ENCODE measurements at regions not wholly inside any gene's neighbourhood (a gene's known extent, or its start where the extent isn't known, plus 50 kb on each side); places are given as distances from the start of the nearest gene placed in this dataset.
A peak's percentile ranks its signal among the peaks of the same experiment; 100 is the strongest.

DNA sequence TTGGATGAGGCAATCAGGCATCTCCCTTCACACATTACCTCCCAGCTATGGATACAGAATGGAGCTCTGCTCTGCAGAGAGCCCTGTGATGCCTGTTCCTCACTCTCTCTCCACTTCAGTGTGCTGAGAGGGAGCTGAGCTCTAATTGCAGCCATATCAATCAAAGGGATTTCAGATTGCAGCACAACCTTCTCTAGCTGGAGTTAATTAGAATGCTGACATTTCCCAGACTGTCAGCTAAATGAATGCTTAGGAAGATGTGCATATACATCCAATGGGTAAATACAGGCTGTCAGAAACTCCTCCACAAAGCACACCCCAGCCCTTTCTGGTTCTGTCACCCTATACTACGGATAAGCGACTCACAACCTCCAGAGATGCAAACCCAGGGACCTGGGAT, 402.6 kb downstream of the EIPR1 start:
- H3K27ac ChIP-seq (ENCODE audit: low read depth, low read length) = no peak overlapping the region
- DNase-seq = no peak
- Mint-ChIP-seq H3K4me3 (no peak overlapping the region), H3K27ac (no peak overlapping the region), H3K27me3 (ENCODE audit: insufficient read depth) (no peaks in the 10 kb centered on the region), H3K9me3 (no peaks in the 10 kb centered on the region), H3K36me3 (ENCODE audit: low read depth) (no peaks in the 10 kb centered on the region), H3K4me1 (no peaks in the 10 kb centered on the region)
- H3K36me3 ChIP-seq (ENCODE audit: control insufficient read depth, insufficient read depth, low read length) = no peaks in the 10 kb centered on the region
- H3K9ac ChIP-seq (ENCODE audit: extremely low read depth, low read length, poor library complexity, severe bottlenecking) = no peak overlapping the region
- no peaks in the 10 kb centered on the region for H3K27me3 ChIP-seq (ENCODE audit: control insufficient read depth, insufficient read depth, low read length, poor library complexity, severe bottlenecking)
- H3K9me3 ChIP-seq (ENCODE audit: control insufficient read depth, low read length) = no peaks in the 10 kb centered on the region
- H3K4me3 ChIP-seq (ENCODE audit: low read length) = no peak overlapping the region
- WGBS, 2 experiments (ENCODE audit: insufficient coverage in 1 of 2, insufficient read length in 1 of 2) = 45% methylated on average over 2 of the region's 2 CpGs; no CpG with 5 or more reads in 1 of the 2 experiments
- TF ChIP-seq, protein P1, sequence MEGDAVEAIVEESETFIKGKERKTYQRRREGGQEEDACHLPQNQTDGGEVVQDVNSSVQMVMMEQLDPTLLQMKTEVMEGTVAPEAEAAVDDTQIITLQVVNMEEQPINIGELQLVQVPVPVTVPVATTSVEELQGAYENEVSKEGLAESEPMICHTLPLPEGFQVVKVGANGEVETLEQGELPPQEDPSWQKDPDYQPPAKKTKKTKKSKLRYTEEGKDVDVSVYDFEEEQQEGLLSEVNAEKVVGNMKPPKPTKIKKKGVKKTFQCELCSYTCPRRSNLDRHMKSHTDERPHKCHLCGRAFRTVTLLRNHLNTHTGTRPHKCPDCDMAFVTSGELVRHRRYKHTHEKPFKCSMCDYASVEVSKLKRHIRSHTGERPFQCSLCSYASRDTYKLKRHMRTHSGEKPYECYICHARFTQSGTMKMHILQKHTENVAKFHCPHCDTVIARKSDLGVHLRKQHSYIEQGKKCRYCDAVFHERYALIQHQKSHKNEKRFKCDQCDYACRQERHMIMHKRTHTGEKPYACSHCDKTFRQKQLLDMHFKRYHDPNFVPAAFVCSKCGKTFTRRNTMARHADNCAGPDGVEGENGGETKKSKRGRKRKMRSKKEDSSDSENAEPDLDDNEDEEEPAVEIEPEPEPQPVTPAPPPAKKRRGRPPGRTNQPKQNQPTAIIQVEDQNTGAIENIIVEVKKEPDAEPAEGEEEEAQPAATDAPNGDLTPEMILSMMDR (conservative IDR thresholded peaks at IDR 0.05) = no peak
- no peaks in the 10 kb centered on the region for H3K4me1 ChIP-seq (ENCODE audit: control insufficient read depth, insufficient read depth, low read length)

DNA sequence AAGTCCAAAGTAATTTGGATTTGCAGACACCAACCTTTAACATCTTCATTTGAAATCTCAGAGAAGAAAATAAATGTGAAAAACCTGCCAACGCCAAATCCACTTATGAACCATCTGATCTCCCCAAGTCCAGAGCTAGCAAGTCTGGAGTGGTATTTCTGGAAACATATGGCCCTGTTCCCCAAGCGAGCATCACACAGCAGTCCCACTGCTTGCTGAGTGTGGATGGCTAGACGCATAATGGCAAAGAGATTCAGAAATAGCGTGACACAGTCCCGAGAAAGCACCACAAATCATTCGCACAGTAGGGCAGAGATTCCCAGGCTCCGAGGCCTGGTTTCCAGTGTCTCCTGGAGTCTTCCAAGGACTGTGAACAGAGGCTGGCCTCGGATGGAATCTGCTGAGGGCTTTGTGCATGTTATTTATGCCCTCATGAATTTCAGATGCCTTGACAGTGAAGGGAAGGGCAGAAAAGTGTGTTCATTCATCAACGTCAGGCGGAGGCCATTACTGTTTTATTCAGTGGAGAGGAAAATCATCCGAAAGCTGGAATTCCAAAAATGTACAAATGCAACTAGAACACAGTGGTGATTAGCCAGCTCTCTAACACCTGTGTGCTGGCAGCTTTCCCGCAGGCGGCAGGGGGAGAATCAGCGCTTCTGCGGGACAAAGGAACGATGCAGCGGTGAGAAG, 417.0 kb downstream of the EIPR1 start:
- H3K27me3 ChIP-seq (ENCODE audit: control insufficient read depth, insufficient read depth, low read length, poor library complexity, severe bottlenecking) = no peaks in the 10 kb centered on the region
- Mint-ChIP-seq H3K27ac (no peak overlapping the region), H3K9me3 (no peaks in the 10 kb centered on the region), H3K4me3 (no peak overlapping the region), H3K27me3 (ENCODE audit: insufficient read depth) (no peaks in the 10 kb centered on the region), H3K4me1 (no peaks in the 10 kb centered on the region), H3K36me3 (ENCODE audit: low read depth) (no peaks in the 10 kb centered on the region)
- H3K9ac ChIP-seq (ENCODE audit: extremely low read depth, low read length, poor library complexity, severe bottlenecking) = no peak overlapping the region
- TF ChIP-seq, protein P1 (conservative IDR thresholded peaks at IDR 0.05) = no peak
- no peaks in the 10 kb centered on the region for H3K4me1 ChIP-seq (ENCODE audit: control insufficient read depth, insufficient read depth, low read length)
- H3K27ac ChIP-seq (ENCODE audit: low read depth, low read length) = peak overlapping the region; percentile 78
- H3K4me3 ChIP-seq (ENCODE audit: low read length) = no peak overlapping the region
- H3K36me3 ChIP-seq (ENCODE audit: control insufficient read depth, insufficient read depth, low read length) = no peaks in the 10 kb centered on the region
- DNase-seq = no peak
- 79 to 91% methylated on average over 13 to 17 of the region's 17 CpGs for WGBS, 2 experiments (ENCODE audit: insufficient coverage in 1 of 2, insufficient read length in 1 of 2)
- no peaks in the 10 kb centered on the region for H3K9me3 ChIP-seq (ENCODE audit: control insufficient read depth, low read length)

DNA sequence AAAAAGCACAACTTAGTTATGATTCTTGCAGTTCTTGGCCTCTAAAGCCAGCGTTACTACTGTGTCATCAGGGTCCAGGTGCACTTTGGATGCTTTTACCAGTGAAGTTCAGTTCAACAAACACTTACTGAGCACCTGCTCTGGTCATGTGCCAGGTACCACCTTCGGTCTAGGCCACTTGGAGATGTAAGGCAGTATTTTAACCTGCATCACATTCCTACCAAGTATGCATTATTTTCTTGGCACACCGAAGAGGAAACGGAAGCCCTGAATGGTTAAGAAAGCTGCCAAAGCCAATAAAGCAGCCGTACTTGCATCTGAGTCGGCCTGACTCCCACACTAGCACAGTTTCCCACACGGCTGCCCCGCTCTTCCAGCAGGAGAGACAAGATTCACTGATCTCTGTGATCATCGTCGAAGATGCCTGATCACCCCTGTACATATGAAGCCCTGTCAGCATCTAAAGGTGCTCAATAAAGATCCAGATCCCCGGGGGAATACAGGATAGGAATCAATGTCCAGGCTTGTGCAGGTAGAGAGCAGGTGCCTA, 427.1 kb downstream of the EIPR1 start:
- no peak for DNase-seq
- WGBS, 2 experiments (ENCODE audit: insufficient coverage in 1 of 2, insufficient read length in 1 of 2) = 86 to 96% methylated on average over 10 to 11 of the region's 11 CpGs
- Mint-ChIP-seq H3K27ac (no peak overlapping the region), H3K4me3 (no peak overlapping the region), H3K4me1 (no peaks in the 10 kb centered on the region), H3K36me3 (ENCODE audit: low read depth) (no peaks in the 10 kb centered on the region), H3K27me3 (ENCODE audit: insufficient read depth) (no peaks in the 10 kb centered on the region), H3K9me3 (peaks cover 3% of the 10 kb centered on the region)
- TF ChIP-seq, protein P1 (conservative IDR thresholded peaks at IDR 0.05) = no peak
- H3K9me3 ChIP-seq (ENCODE audit: control insufficient read depth, low read length) = no peaks in the 10 kb centered on the region
- H3K4me1 ChIP-seq (ENCODE audit: control insufficient read depth, insufficient read depth, low read length) = no peaks in the 10 kb centered on the region
- no peaks in the 10 kb centered on the region for H3K27me3 ChIP-seq (ENCODE audit: control insufficient read depth, insufficient read depth, low read length, poor library complexity, severe bottlenecking)
- no peak overlapping the region for H3K27ac ChIP-seq (ENCODE audit: low read depth, low read length)
- H3K4me3 ChIP-seq (ENCODE audit: low read length) = no peak overlapping the region
- H3K36me3 ChIP-seq (ENCODE audit: control insufficient read depth, insufficient read depth, low read length) = no peaks in the 10 kb centered on the region
- no peak overlapping the region for H3K9ac ChIP-seq (ENCODE audit: extremely low read depth, low read length, poor library complexity, severe bottlenecking)
